Cerebellar nuclear complex (tissue), 1 donor: ENCODE measurements at regions not wholly inside any gene's neighbourhood (a gene's known extent, or its start where the extent isn't known, plus 50 kb on each side); places are given as distances from the start of the nearest gene placed in this dataset.

Experiments used
- DNase-seq, 2 experiments: peaks; one replicate each; lab custom pipeline; 2025; lab: John Stamatoyannopoulos, UW

- no peak for DNase-seq
These were observed 388.4 kb downstream of the BCOR start for GRCh38 chrX:39709364-39709763.

GRCh38 chrX:39709812-39710211 lies 387.9 kb downstream of the BCOR start:
- no peak for DNase-seq

- DNase-seq: no peak
These were observed 387.0 kb downstream of the BCOR start for GRCh38 chrX:39710776-39711175.

- no peak for DNase-seq
These were observed 383.3 kb downstream of the BCOR start for GRCh38 chrX:39714471-39714870.

- no peak for DNase-seq
These were observed 381.4 kb downstream of the BCOR start for GRCh38 chrX:39716401-39716800.

- no peak for DNase-seq
These were observed 380.8 kb downstream of the BCOR start for GRCh38 chrX:39716802-39717540.

- no peak for DNase-seq
These were observed 378.8 kb downstream of the BCOR start for GRCh38 chrX:39718981-39719380.

- no peak for DNase-seq
These were observed 376.8 kb downstream of the BCOR start for GRCh38 chrX:39720945-39721344.

GRCh38 chrX:39721566-39722279 lies 376.0 kb downstream of the BCOR start:
- DNase-seq: no peak

- no peak for DNase-seq
These were observed 373.2 kb downstream of the BCOR start for GRCh38 chrX:39724544-39724943.

GRCh38 chrX:39725114-39725513 lies 372.6 kb downstream of the BCOR start:
- no peak for DNase-seq

GRCh38 chrX:39725928-39726619 lies 371.7 kb downstream of the BCOR start:
- DNase-seq: no peak

GRCh38 chrX:39726771-39727170 lies 371.0 kb downstream of the BCOR start:
- no peak for DNase-seq

GRCh38 chrX:39728025-39728424 lies 369.7 kb downstream of the BCOR start:
- DNase-seq: no peak

- DNase-seq: no peak
These were observed 368.7 kb downstream of the BCOR start for GRCh38 chrX:39728852-39729598.

GRCh38 chrX:39729981-39730661 lies 367.6 kb downstream of the BCOR start:
- no peak for DNase-seq

GRCh38 chrX:39730662-39731329 lies 367.0 kb downstream of the BCOR start:
- no peak for DNase-seq

GRCh38 chrX:39731330-39731667 lies 366.5 kb downstream of the BCOR start:
- no peak for DNase-seq

GRCh38 chrX:39731735-39732134 lies 366.0 kb downstream of the BCOR start:
- no peak for DNase-seq

GRCh38 chrX:39733745-39734144 lies 364.0 kb downstream of the BCOR start:
- no peak for DNase-seq

- no peak for DNase-seq
These were observed 363.5 kb downstream of the BCOR start for GRCh38 chrX:39734174-39734776.
